ENCODE measurements at regions not wholly inside any gene's neighbourhood (a gene's known extent, or its start where the extent isn't known, plus 50 kb on each side); places are given as distances from the start of the nearest gene placed in this dataset.
"Not testable (repeated sequence)": the region's sequence is repeated elsewhere in the genome, so short reads cannot be mapped to it uniquely, and the experiment has no call there.

- intact Hi-C loops (cut with DNase I), result no loop called here
- no peak for DNase-seq (ENCODE audit: low spot score)
These were observed 481.8 kb downstream of the FGF13 start for GRCh38 chrX:138229718-138230117.

GRCh38 chrX:138240266-138240665 lies 471.3 kb downstream of the FGF13 start:
- intact Hi-C loops (cut with DNase I), result no loop called here
- no peak for DNase-seq (ENCODE audit: low spot score)

- intact Hi-C loops (cut with DNase I), result no loop called here
These were observed 457.5 kb downstream of the FGF13 start for GRCh38 chrX:138254001-138254400.

GRCh38 chrX:138255373-138255772 lies 456.1 kb downstream of the FGF13 start:
- no peak for DNase-seq (ENCODE audit: low spot score)
- intact Hi-C loops (cut with DNase I), result no loop called here

More at GRCh38 chrX:138254001-138254400, 457.5 kb downstream of the FGF13 start:
- DNase-seq (ENCODE audit: low spot score), result no peak

- DNase-seq (ENCODE audit: low spot score); intact Hi-C loops (cut with DNase I): not testable (repeated sequence)
These were observed 447.4 kb downstream of the FGF13 start for GRCh38 chrX:138264095-138264494.

GRCh38 chrX:138270931-138271330 lies 440.6 kb downstream of the FGF13 start:
- intact Hi-C loops (cut with DNase I), result no loop called here
- DNase-seq (ENCODE audit: low spot score), result no peak

- intact Hi-C loops (cut with DNase I), result not testable (repeated sequence)
These were observed 428.8 kb downstream of the FGF13 start for GRCh38 chrX:138282598-138283150.

GRCh38 chrX:138287205-138287877 lies 424.2 kb downstream of the FGF13 start:
- intact Hi-C loops (cut with DNase I), result no loop called here
- DNase-seq (ENCODE audit: low spot score), result no peak

More at GRCh38 chrX:138282598-138283150, 428.8 kb downstream of the FGF13 start:
- not testable (repeated sequence) for DNase-seq (ENCODE audit: low spot score)

- DNase-seq (ENCODE audit: low spot score), result no peak
- intact Hi-C loops (cut with DNase I), result no loop called here
These were observed 416.6 kb downstream of the FGF13 start for GRCh38 chrX:138294951-138295350.

GRCh38 chrX:138298268-138298667 lies 413.2 kb downstream of the FGF13 start:
- no peak for DNase-seq (ENCODE audit: low spot score)
- intact Hi-C loops (cut with DNase I), result no loop called here

- no peak for DNase-seq (ENCODE audit: low spot score)
- intact Hi-C loops (cut with DNase I), result no loop called here
These were observed 365.7 kb downstream of the FGF13 start for GRCh38 chrX:138345801-138346200.

- DNase-seq (ENCODE audit: low spot score), result no peak
- intact Hi-C loops (cut with DNase I), result no loop called here
These were observed 362.2 kb downstream of the FGF13 start for GRCh38 chrX:138349351-138349750.

GRCh38 chrX:138378876-138379275 lies 332.6 kb downstream of the FGF13 start:
- intact Hi-C loops (cut with DNase I), result no loop called here
- no peak for DNase-seq (ENCODE audit: low spot score)

GRCh38 chrX:138408101-138408500 lies 303.4 kb downstream of the FGF13 start:
- intact Hi-C loops (cut with DNase I), result no loop called here
- DNase-seq (ENCODE audit: low spot score), result no peak

GRCh38 chrX:138411048-138411447 lies 300.5 kb downstream of the FGF13 start:
- DNase-seq (ENCODE audit: low spot score), result no peak
- intact Hi-C loops (cut with DNase I), result no loop called here
